HL-60/S4 (cell line): ENCODE measurements at regions not wholly inside any gene's neighbourhood (a gene's known extent, or its start where the extent isn't known, plus 50 kb on each side); places are given as distances from the start of the nearest gene placed in this dataset.

ENCODE experiments used
- in situ Hi-C: fragments of 300-500 bp; cut with MboI; formaldehyde crosslinking; loops from 2 replicates; pipeline ENCODE4 v1.14.3; 2022; ENCODE audit warnings: low sequenced_read_pairs

GRCh38 chr10:20966426-20966825 is 69.3 kb upstream of the NEBL start:
- in situ Hi-C loops = no loop called here

DNA sequence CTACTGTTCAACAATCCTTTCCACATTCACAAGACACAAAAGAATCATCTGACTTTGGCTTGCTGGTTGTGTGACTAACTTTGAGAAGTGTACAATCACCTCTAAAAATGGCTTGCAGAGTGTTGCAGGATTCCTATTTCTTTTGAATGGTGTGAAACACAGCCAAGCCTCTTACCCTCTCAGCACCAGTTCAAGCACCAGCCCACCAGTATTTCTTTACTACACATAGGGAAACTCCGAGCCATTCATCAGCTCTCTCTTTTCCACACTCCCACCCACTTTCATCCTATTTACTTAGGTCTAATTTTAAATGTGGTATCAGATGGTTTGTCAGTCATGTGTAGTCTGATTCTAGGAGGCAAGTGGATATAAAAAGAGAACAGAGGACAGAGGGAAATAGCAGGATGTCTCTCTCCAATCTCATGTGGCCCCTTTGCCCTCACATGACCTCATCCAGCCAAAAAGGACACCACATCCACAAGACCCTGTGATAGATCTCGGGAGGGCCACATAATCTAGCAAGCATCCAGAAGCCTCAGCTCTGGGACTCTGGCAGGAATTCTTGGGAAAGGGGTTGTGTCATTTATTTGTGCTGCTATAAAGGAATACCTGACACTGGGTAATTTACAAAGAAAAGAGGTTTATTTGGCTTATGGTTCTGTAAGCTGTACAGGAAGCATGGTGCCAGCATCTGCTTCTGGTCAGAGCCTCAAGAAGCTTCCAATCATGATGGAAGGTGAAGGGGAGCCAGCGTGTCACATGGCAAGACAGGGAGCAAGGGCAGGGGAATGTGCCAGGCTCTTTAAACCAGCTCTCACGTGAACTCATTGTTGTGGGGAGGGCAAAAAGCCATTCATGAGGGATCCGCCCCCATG is 66.8 kb upstream of the NEBL start:
- in situ Hi-C loops = no loop called here

GRCh38 chr10:20963056-20963455 is 65.9 kb upstream of the NEBL start:
- in situ Hi-C loops = no loop called here

- in situ Hi-C loops = no loop called here
Measured at GRCh38 chr10:20962165-20962564, 65.1 kb upstream of the NEBL start.

DNA sequence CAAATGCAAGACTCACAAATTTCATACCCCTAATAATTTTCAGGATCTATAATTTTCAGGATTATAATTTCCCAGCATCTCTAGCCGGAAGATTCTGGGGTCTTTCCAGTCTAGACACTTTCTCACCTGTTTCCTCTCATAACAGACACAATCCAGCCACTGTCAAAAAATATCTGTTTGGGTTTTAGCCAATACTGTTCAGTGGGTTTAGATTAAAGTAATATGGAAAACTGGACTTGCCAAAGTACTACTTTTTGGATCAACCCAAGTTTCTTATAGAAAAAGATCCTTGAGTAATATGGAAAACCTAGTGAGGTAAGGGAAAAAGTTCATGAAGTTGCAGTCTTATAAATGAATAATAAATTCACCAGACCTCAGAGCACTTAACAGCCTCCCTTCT is 62.1 kb upstream of the NEBL start:
- in situ Hi-C loops = no loop called here

GRCh38 chr10:20958764-20959163 is 61.7 kb upstream of the NEBL start:
- in situ Hi-C loops = no loop called here

DNA sequence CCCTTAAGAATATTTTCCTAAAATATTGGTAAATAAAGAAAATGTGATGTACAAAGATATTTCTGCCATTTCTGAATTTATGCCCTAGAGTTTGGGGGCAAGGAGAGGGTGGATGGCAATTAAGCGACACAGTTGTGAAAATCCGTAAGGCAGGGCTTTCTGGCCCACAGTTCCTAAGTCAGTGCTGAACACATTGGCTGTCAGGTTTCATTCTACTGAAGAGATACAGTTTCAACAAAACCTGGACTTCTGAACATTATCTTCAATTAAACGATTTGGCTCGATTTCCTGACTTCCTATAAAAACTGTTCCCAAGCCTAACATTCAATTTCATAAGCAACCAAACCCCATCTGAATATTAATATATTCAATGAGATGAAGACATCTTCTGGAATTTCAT is 61.1 kb upstream of the NEBL start:
- in situ Hi-C loops = no loop called here

- in situ Hi-C loops = no loop called here
Measured at GRCh38 chr10:20957744-20958143, 60.6 kb upstream of the NEBL start.

DNA sequence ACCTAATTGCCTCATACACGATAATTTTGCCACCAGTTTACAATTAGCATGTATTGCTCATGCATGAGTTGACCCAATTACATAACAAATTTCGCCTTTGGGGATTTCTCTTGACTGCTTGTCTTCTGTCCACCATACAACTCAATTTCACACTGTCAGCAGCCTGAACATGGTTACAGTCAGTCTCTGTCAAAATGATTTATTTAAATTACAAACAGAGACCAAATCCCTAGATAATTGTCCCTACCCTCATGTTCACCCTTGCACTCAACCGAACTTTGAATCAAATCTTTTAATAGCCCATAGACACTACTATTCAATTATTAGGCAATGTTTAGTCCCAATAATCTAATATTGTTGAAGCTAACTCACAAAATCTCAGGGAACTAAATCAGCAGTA is 59.7 kb upstream of the NEBL start:
- in situ Hi-C loops = no loop called here

DNA sequence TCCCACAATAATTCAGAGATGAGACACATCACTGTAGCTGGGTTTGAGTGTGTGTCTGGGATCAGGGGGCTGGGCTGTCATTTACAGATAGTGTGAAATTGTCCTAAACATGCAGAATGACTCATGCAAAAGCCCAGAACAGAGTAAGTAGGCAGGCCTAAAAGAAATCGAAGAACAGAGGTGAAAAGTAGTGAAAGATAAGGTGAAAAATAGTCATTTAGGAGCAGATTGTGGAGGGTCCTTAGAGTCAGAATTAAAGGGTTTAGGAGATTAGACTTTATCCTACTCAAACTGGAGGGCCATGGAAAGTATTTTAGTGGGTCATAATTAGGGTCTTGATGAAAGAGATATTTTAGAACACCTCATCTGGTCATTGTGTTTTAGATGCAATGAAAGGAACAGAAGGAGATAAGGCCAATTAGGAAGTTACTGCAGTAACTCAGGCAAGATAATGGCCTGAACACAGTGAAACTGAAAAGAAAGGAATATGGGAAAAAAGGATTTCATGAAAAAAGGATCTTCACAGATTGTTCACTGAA is 58.3 kb upstream of the NEBL start:
- in situ Hi-C loops = no loop called here

DNA sequence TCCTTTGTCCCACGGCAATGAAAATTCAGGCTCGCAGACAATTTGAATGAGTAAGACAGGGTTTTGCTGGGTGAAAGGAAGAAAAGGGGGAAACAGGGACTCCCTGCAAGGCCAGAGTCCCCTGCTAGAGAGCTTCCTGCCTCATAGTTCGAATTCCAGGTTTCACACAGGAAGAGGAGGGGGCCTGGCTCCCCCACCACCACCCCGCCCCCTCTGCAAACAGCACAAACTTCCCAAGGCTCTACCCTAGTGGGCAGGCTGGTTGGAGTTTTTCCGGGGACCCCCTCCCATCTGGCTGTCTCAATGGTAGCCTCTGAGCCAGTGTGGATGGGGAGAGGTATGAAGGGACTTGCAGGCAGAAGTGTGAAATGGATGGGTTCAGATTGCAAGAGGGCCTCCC is 57.4 kb upstream of the NEBL start:
- in situ Hi-C loops = no loop called here

- in situ Hi-C loops = no loop called here
Measured at GRCh38 chr10:20953120-20953519, 56.0 kb upstream of the NEBL start.

DNA sequence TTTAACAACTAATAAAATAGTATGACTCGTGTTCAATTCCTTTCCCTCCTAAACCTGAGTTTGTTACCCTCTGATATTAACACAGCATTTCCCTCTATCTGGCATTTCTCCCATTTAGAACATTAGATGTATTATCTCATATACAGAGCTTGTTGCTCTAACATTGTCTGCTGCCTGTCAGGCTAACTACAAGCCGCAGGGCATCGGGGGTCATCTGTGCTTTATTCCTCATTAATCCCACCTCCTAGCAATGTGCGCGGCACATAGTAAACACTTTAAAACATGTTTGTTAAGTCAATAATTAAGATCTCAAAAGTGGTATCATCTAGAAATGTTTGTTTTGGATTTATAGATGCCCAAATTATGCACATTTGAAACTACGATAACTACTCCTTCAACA is 52.9 kb upstream of the NEBL start:
- in situ Hi-C loops = no loop called here

DNA sequence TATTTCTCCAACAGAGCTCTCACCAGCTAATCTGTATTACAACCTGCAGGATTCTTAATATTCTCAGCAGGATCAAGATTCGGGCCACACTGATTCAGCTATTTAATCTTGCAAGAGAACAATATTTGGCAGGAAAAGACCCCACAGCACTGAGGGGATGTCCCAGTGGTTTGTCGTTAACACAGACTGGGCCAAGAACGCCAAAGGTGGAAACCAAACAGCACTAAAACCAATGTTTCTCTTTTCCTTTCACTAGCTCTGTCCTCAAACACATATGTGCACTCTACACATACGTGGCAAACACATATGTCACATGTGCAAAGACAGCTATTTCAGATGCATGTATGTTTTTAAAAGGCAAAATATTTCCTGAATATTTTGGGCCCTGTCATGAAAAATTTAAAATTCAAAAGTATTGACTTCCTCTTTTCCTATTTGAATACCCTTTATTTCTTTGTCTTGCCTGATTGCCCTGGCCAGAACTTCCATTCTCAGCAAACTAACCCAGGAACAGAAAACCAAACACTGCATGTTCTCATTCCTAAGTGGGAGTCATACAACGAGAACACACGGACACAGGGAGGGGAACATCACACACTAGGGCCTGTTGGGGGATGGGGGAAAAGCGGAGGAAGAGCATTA is 51.7 kb upstream of the NEBL start:
- in situ Hi-C loops = no loop called here
